ENCODE measurements at regions not wholly inside any gene's neighbourhood (a gene's known extent, or its start where the extent isn't known, plus 50 kb on each side); places are given as distances from the start of the nearest gene placed in this dataset.

DNA sequence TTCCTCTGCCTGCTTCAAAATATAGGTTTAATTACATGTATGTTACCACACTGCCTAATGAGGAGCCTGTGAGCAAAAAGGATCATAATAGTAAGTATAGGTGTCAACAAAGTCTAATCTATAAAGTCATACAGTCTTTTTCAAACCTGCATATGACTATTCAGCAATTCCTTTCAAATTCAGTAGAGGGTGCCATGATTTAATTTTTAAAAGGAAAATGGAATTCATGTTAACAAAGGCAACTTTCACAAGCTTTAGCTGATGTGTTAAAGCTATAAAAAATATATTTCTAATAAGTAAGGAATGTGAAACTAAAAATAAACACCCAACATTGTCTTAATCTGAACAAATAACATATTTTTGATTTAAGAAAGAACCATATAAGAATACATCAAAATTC, 52.1 kb downstream of the MPP7 start:
- peak in 3 of 4 experiments; percentile 3 to 69 (median 51) for DNase-seq

DNA sequence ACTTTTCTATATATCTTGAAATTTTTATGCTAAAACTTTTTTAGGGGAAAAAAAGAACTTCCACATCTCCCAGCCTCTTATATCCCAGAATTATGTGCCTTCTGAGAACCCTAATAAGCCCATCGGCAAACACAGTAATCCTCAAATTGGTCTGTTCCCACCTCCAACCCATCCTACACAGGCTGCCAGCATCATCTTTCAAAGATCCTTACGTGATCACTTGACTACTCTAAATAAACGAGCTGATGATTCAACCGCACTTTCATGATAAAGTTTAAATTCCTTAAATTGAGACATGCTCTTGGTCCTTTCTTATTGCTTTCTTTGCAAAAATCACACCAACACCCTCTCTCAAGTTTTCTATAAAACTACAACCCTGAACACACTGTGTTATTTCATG, 52.5 kb downstream of the MPP7 start:
- no peak for DNase-seq

DNA sequence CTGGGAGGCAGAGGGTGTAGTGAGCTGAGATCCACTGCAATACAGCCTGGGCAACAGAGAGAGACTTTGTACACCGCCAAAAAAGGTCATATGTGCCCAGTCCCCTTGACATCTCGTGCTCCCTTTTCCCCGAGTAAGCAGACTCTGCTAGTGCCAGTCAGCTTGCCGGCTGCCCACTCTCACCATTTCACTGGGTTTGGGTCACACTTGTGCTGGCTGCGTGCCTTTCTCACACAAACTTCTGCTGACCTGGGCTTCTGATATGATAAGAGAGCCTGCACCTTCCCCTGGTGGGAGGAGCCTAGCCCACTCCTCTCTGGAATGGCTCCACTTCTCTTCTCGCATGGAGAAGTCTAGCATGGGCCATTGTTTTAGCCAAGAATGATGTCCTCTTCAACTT, 53.4 kb downstream of the MPP7 start:
- no peak for DNase-seq

DNA sequence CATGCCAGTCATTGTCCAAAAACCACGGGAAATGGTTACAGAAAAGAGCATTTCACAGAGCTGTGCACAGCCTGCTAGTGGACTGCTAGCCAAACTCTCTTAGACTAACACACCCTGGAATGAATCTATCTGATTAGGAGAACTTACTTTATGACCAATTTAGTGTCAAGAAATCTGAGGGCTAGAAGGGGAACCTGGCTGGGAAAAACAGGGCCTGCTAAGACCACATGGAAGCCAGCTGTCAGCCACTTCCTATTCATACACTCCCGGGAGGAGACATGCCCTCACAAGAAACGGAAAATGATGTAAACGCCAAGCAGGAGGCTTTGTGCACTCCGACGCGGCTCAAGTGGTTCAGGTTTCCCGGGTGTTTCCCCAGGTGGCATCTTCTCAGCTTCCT, 54.8 kb downstream of the MPP7 start:
- peak; percentile 77 to 88 (median 85) for DNase-seq

DNA sequence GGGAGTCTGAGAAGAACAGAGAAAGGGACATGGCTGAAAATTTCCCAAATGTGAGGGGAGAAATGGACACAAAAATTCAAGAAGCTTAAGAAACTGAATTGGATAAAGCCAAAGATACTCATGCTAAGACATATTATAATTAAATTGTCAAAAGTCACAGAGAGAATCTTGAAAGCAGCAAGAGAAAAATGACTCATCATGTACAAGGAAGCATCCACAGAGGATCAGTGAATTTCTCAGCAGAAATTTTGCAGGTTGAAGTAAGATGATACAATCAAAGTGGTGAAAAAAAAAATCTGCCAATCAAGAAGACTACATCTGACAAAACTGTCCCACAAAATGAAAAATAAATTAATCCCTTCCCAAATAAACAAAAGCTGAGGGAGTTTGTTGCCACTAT, 56.8 kb downstream of the MPP7 start:
- DNase-seq, result peak in 2 of 4 experiments; percentile 8 to 15

DNA sequence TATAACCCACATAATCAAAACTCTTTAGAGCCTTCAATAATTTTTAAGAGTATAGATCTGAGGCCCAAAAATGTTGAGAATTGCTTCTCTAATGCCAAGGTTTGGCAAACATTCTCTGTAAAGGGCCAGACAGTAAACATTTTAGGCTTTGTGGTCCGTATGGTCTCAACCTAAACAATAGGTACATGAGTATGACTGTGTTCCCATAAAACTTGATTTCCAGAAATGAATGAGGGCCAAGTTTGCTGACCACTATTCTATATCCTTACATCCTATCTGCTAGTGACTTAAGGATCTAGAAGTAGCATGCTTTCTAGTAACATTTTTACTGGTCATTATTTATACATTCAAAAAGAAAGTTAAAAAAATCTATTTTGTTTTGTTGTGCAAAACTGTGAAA, 58.9 kb downstream of the MPP7 start:
- no peak for DNase-seq

DNA sequence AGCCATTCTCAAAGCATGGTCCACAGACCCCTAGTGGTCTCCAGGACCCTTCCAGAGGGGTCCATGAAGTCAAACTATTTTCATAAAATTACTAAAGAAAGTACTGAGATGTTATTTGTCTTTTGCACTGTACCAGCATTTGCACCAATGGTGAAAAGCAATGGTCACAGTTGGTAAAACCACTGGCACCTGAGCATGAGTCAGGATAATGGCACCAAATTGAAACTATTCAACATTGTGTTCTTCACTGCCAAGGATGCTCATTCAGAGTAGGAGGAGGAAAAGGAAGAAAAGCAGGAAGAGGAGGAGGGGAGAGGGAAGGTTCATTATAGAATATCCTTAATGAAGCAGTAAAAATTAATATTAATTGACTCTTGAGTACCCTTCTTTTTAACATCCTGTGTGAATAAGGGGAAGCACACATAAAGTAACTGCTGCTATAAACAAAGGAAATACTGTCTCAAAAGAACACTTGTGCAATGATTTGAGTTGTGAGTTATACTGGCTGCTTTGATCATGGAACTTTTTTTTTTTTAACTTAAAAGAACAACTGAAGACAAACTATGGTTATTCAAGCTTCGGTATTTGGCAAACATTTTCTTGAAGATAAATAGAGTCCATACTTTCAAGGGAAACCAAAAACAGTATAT, 60.2 kb downstream of the MPP7 start:
- DNase-seq, result peak in 2 of 4 experiments; percentile 42 to 43

DNA sequence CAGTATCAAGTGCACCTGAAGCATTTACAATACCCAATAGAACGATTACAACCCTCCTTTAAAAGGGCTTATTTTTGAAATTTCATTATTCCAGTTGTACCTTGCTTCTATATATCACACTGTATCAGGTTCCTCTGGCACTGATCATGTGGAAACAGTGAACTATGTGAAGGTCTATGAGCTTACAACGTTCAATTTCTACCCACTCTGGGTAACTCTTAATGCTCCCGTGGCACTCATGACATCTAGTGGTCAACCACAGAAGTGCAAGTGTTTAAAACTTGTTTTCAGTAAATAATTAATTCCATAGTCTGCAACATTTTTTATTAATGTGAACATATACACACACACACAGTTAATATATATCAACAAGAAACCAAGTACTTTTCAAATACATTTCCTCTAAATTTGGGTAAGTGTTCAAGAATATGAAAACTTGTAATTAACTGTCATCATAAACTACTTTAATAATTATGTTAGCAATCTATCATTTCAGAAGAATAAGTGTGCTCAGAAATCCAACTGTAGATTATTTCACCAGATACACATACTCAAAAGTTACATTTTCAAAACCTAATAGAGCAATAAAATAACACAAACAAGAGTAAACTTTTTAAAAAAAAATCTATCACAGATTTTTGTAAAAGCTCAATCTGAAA, 61.0 kb downstream of the MPP7 start:
- DNase-seq, result peak; percentile 71 to 83 (median 76)

DNA sequence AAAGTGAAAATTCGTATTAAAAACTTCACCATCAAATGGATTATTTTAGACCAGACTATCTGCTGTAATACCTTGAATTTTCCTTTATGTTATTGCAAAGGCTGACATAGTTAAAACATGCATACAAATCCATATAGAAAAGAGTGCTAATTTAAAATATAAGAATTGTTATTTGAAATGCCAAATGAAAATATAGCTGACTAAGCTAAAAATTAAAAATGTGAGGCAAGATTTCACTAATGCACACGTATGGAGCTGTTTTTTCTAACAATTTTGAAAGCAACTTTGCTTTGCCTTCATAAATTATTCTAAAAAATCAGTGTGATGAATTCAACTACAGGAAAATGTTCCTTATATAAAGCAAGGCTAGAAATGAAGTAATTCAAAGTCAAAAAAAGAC, 62.5 kb downstream of the MPP7 start:
- no peak for DNase-seq

DNA sequence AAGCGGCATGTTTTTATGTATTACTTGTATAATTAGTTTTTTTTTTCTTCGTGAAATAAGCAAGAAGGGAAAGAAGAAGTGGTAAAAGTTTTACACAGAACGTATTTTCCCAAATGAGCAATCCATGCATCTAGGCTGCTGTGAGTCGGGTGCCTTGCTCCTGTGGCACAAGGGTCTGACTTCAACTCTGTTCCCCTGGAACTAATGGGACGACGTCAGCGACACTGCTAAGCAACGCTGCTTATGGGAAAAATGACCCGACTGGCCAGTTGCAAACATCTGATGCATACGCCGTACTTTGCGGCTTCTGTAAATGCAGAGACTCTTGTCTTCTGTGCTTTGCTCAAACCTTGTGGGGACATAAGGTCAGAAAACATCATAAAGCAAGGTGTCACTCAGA, 66.3 kb downstream of the MPP7 start:
- no peak for DNase-seq

DNA sequence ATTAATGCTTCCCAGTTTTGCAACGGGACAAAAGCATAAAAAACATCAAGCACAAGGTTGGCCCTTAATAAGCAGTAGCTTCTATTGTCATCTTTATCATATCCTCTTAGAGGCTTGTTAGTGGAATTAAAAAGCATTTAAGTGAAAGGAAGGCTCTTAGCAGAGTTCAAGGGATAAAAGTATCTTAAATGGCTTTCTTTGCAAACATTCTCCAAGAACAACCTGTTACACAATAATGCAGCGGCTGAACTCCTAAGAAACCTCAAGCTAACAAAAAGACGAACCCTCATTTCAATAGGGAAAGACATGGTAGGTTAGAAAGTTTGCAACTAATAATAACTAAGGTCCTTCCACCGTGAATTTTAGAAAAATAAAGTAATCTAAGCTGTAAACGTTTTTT, 82.1 kb downstream of the MPP7 start:
- no peak for DNase-seq

DNA sequence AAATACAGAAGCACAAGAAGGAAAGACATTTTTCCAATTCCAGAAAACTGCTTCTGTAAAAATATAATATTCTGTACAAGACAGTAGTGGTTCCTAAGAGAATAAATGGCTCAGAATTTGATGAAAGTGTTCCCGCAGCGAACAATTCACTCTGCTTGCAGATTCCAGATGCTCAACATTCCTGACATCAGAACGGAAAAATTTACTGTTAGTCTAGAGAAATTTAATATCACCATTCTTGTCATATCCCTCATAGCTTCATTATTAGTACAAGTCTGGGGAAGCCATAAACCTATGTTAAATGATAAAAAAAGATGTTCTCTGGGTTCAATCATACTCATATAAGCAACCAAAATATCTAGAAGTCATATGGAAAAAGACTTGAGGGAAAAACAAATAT, 83.6 kb downstream of the MPP7 start:
- DNase-seq, result no peak

DNA sequence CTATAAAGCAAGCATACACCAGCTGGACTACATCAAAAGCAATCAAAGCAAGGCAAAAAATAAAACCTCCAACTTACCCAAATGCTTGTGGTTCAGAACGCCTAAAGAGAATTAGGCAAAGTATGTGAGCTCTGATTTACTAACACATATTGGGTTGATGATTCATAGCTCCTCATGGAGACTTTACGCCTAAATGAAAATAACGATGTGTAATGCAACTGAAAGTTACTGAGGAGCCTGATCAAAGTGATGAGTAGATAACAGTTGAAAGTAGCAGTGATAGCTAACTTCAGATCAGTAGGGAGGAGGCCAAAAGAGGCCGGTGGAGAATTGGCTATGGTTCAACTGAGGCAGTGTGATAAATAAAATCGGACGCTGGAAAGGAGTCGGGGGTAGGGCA, 85.0 kb downstream of the MPP7 start:
- DNase-seq, result no peak

DNA sequence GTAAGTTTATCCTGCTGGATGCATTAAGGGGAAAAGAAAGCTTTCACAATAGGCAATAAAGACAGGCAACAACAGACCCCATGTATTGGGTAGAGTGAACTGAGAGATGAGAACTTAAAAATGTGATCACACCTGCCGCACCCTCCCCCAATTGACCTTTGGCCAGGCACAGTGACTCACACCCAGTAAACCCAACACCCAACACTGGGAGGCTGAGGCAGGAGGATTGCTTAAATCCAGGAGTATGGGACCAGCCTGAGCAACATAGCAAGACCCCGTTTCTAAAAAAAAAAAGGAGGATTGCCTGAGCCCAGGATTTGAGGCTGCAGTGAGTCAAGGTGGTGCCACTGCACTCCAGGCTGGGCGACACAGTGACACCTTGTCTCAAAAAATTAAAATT, 86.9 kb downstream of the MPP7 start:
- DNase-seq, result no peak

DNA sequence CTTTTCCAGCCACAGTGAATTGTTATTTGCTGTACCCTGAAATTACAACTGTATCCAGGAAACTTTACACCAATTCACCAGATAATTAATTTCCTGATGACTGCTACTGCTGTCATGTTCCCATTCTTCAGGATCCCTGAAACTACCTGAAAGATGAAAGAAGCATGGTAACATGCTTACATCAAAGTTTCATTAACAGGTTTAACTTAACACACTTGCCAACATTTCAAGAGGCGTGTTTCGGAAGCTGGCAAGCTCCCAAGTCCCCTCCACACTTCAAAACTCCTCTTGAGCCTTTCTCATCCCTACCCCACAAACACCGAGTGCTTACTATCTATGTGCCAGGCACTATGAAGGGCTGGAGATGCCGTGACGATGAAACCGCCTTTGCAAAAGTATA, 88.6 kb downstream of the MPP7 start:
- no peak for DNase-seq

DNA sequence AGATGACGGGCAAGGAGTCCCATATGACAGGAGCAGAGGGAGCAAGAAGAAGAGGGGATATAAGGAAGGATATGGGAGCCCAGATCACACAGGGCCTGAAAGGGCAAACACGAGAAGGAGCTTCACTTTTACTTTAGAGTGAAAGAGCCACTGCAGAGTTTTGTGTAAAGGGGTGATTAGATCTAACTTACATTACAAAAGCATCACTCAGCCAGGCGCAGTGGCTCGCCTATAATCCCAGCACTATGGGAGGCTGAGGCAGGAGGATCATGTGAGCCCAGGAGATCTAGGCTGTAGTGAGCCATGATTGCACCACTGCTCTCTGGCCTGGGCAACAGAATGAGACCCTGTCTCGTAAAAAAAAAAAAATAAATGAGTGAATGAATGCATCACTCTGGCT, 91.1 kb downstream of the MPP7 start:
- no peak for DNase-seq

DNA sequence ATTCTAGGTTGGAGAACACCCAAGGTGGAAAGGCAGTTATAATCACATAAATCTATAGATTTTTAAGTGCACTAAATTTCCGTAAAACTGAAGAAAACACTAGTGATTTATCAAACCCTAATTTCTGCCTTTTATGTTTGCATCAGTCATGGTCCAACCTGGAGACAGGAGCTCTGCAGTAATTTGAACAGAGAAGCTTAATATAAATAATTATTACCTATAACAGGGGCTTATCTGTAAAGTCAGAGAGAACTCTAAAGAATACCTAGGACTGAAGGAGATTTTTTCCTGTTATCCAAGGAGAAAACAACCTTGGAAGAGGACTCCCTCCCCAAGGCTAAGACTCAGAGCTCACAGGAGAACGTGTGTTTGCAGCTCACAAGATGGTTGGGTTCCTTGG, 95.1 kb downstream of the MPP7 start:
- no peak for DNase-seq

DNA sequence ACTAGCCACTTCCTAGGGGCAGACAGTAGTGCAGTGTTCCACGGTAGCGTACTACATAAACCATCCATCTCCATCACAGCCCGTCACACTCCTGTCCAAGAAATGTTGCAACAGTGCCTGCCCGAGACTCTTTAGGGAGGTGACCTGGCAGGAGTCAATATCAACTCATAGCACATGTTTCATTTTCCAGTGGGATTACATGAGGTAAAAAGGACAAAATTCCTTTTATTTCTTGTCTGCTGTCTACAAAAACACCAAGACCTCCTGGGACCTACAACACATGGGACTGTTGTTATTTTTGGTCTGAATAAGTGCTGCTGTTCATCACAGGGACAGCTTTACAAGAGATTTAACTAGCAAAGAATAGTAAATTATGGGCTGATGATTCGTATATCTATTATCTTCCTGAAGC, 99.9 kb downstream of the MPP7 start:
- DNase-seq, result no peak

DNA sequence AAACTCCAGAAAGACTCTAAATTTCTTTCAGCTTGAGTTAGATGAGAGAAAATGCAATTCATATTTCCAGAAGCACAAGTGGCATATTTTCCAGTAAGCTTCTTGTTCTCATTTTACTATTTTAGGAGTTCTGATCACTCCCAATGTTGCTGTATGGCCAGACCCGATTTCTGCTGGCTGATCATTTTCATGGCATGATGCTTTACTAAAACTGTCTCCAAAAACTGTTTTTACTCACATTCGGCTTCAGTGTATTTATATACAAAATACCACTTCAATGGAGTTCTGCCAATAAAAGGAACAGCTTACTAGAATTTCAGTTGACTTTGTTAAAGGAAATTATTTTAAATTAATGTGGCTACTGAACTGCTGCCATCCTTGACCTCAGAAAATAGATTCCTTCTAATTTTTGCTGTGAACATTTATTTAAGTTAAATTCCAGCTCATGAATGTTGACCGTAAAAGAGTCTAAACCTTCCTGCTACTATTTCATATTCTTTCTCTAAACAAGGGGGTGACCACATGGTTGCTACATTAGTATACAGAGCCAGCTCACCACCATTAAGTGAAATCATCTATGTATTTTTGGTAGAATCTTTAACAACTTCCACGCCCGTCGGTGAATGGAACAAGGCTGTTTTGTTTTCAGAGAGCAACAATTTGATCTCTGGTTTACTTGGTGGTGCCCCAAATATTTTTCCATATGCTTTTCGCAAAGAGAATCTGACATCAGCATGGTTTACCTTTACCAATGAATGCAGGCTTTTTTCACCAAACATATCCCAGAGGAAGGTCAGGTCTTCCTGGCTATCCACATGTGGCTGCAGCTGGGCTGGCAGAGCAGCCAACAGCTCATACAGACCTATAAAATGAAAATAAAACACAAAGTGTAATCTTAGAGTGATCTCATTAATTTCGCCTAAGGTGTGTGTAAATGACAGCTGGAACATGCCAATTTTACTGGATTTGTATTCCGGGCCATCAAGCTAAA, 101.2 kb downstream of the MPP7 start:
- no peak for DNase-seq

DNA sequence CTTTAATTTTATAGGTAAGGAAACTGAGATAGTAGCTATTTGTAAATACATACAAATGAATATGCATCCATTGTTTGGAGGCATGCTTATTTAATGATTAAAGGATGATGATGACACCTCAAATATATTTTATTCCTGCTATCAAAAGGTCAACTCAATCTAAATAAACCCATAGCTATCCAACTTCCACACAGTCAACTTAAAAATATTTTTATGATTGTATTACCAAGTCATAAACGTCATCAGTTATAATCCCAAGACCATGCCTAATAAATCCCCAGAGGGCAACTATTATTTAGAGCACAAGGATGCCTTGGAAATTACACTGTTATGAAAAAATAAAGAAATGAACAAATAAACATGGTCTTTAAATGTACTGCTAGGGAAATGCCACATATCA, 102.1 kb downstream of the MPP7 start:
- no peak for DNase-seq

DNA sequence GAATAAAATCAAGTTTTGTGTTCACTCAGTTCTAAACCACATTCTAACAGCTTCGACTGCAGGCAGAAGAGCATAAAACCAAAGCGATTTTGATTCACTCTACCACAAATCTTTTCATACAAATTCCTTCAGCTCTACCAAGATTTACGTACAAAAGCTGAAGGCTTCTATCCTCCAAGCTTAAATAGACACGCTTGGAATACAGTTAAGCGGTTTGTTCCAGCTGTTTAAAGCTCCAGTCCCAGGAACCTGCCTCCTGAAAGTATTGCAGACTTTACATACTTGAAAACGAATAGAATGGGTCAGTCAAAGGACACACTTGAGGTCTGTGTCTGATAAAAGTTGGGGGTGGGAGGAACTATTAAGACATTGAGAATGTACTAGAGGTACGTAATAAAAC, 102.9 kb downstream of the MPP7 start:
- no peak for DNase-seq

DNA sequence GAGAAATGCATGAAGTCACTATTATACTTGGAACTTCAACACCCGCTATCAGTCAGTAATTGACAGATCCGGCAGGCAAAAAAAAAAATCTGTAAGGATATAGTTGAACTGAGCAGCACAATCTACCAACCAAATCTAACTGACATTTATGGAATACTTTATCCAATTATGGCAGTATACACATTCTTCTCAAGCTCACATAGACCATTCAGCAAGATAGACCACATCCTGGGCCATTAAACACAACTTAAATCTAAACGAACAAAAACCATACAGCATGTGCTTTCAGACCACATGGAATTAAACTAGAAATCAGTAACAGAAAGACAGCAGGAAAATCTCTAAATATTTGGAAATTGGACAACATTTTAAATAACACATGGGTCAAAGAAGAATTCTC, 112.7 kb downstream of the MPP7 start:
- no peak for DNase-seq

DNA sequence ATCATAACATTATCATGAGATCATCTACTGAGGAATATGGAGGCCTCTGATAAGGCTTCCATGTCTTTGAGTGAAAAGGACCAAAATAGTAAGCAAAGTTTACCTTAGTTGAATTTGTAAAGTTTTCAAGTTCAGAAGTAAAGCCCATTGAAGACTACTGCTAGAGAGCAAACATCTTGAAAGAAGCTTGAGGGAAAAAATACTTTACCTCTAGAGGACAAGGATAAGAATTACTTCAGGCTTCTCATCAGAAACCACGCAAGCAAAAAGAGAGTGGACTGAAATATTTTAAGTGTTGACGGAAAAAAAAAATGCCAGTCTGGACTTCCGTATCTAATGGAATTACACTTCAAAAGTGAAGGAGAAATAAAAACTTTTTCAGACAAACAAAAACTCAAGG, 114.3 kb downstream of the MPP7 start:
- DNase-seq, result no peak

All from suppressor macrophage (primary cell).